WTC11 (cell line): ENCODE measurements at regions not wholly inside any gene's neighbourhood (a gene's known extent, or its start where the extent isn't known, plus 50 kb on each side); places are given as distances from the start of the nearest gene placed in this dataset.

Experiments used
- ATAC-seq: fragments of 200-7000 bp; cut with Tn5 transposase; 2 replicates; pipeline ENCODE4 v1.10.0; 2021; ENCODE audit warnings: mild to moderate bottlenecking, moderate library complexity
- CTCF ChIA-PET: fragments of 300-600 bp; sonication (Branson Sonifier 250); formaldehyde crosslinking; loops from one replicate; lab custom pipeline; 2021; ENCODE audit warnings: antibody characterized with exemption; lab: Charles Lee
- POLR2A ChIA-PET: fragments of 350-600 bp; sonication (Branson Sonifier 250); formaldehyde crosslinking; loops from one replicate; lab custom pipeline; 2021; ENCODE audit warnings: antibody characterized with exemption; lab: Charles Lee
- DNase-seq: peaks from one replicate; pipeline ENCODE4 v3.0.0; 2021; ENCODE audit warnings: low spot score
- H3K27ac Mint-ChIP-seq: 2 replicates; pipeline ENCODE4 v1.8.0; 2021; ENCODE audit warnings: mixed read lengths
- H3K27me3 Mint-ChIP-seq: 2 replicates; pipeline ENCODE4 v1.8.0; 2021; ENCODE audit warnings: low read depth, mild to moderate bottlenecking, moderate library complexity, mixed read lengths
- H3K36me3 Mint-ChIP-seq: 2 replicates; pipeline ENCODE4 v1.8.0; 2021; ENCODE audit warnings: mixed read lengths
- H3K4me1 Mint-ChIP-seq: 2 replicates; pipeline ENCODE4 v1.8.0; 2022; ENCODE audit warnings: mixed read lengths
- H3K4me3 Mint-ChIP-seq: 2 replicates; pipeline ENCODE4 v1.8.0; 2021; ENCODE audit warnings: mild to moderate bottlenecking, moderate library complexity, mixed read lengths
- H3K9me3 Mint-ChIP-seq: 2 replicates; pipeline ENCODE4 v1.8.0; 2021; ENCODE audit warnings: mixed read lengths
- ATF1 ChIP-seq: sonication (generic); formaldehyde crosslinking; IDR thresholded peaks from 2 replicates; pipeline ENCODE4 v1.8.1; 2023; ENCODE audit warnings: mild to moderate bottlenecking, moderate library complexity, missing genetic modification reagents
- ESRRA ChIP-seq: sonication (generic); formaldehyde crosslinking; IDR thresholded peaks from 2 replicates; pipeline ENCODE4 v1.8.1; 2022; ENCODE audit warnings: mild to moderate bottlenecking, missing genetic modification reagents, borderline replicate concordance
- GABPB1 ChIP-seq: sonication (generic); formaldehyde crosslinking; IDR thresholded peaks from 2 replicates; pipeline ENCODE4 v1.8.1; 2023; ENCODE audit warnings: mild to moderate bottlenecking, missing genetic modification reagents
- HMGA2 ChIP-seq: fragments of 250-450 bp; sonication (Bioruptor Pico); IDR thresholded peaks from 2 replicates; pipeline ENCODE4 v1.4.0; 2021; ENCODE audit warnings: mild to moderate bottlenecking, moderate library complexity
- JUN ChIP-seq: sonication (generic); formaldehyde crosslinking; IDR thresholded peaks from 2 replicates; pipeline ENCODE4 v1.8.0; 2023; ENCODE audit warnings: mild to moderate bottlenecking, missing genetic modification reagents
- KAT7 ChIP-seq: sonication (generic); formaldehyde crosslinking; IDR thresholded peaks from 2 replicates; pipeline ENCODE4 v1.8.1; 2023; ENCODE audit warnings: missing genetic modification reagents, mild to moderate bottlenecking, borderline replicate concordance
- NR1H2 ChIP-seq: sonication (generic); formaldehyde crosslinking; IDR thresholded peaks from 2 replicates; pipeline ENCODE4 v1.9.0; 2021; ENCODE audit warnings: mild to moderate bottlenecking, moderate library complexity, missing genetic modification reagents
- PRRX2 ChIP-seq: fragments of 250-450 bp; sonication (Bioruptor Pico); IDR thresholded peaks from 2 replicates; pipeline ENCODE4 v1.8.0; 2021; ENCODE audit warnings: mild to moderate bottlenecking
- RORB ChIP-seq: fragments of 250-450 bp; sonication (Bioruptor Pico); IDR thresholded peaks from 2 replicates; pipeline ENCODE4 v1.9.0; 2021; ENCODE audit warnings: mild to moderate bottlenecking
- SMAD4 ChIP-seq: sonication (generic); formaldehyde crosslinking; IDR thresholded peaks from 2 replicates; pipeline ENCODE4 v1.8.0; 2022; ENCODE audit warnings: mild to moderate bottlenecking, missing genetic modification reagents
- TCF7 ChIP-seq: sonication (generic); formaldehyde crosslinking; IDR thresholded peaks from 2 replicates; pipeline ENCODE4 v1.8.0; 2022; ENCODE audit warnings: mild to moderate bottlenecking, low read depth, missing genetic modification reagents, moderate library complexity
- ZBTB21 ChIP-seq: sonication (generic); formaldehyde crosslinking; IDR thresholded peaks from 2 replicates; pipeline ENCODE4 v1.8.1; 2023; ENCODE audit warnings: mild to moderate bottlenecking, missing genetic modification reagents, borderline replicate concordance
- ZNF138 ChIP-seq: sonication (generic); formaldehyde crosslinking; conservative IDR thresholded peaks from 2 replicates; pipeline ENCODE4 v1.8.1; 2022; ENCODE audit warnings: mild to moderate bottlenecking, moderate library complexity, missing genetic modification reagents
- ZNF263 ChIP-seq: sonication (generic); formaldehyde crosslinking; IDR thresholded peaks from 2 replicates; pipeline ENCODE4 v1.8.1; 2022; ENCODE audit warnings: low read depth, mild to moderate bottlenecking, moderate library complexity, missing genetic modification reagents
- ZNF416 ChIP-seq: fragments of 250-450 bp; sonication (Bioruptor Pico); IDR thresholded peaks from 2 replicates; pipeline ENCODE4 v1.9.0; 2021; ENCODE audit warnings: mild to moderate bottlenecking, inconsistent platforms
- ZNF671 ChIP-seq: fragments of 250-450 bp; sonication (Bioruptor Pico); IDR thresholded peaks from 2 replicates; pipeline ENCODE4 v1.8.0; 2021; ENCODE audit warnings: mild to moderate bottlenecking
- TF ChIP-seq, protein P1 (sequence below): sonication (generic); formaldehyde crosslinking; IDR thresholded peaks from 2 replicates; pipeline ENCODE4 v1.8.0; 2022; ENCODE audit warnings: mild to moderate bottlenecking, missing genetic modification reagents
- TF ChIP-seq, protein P2 (sequence below): sonication (generic); formaldehyde crosslinking; IDR thresholded peaks from 2 replicates; pipeline ENCODE4 v1.8.1; 2022; ENCODE audit warnings: low read depth, mild to moderate bottlenecking, moderate library complexity, missing genetic modification reagents, borderline replicate concordance
- TF ChIP-seq, protein P3 (sequence below): fragments of 200-600 bp; IDR thresholded peaks from 2 replicates; pipeline ENCODE4 v1.8.0; 2022; ENCODE audit warnings: antibody characterized with exemption
- TF ChIP-seq, protein P4 (sequence below): sonication (generic); formaldehyde crosslinking; conservative IDR thresholded peaks from 2 replicates; pipeline ENCODE4 v1.8.1; 2022; ENCODE audit warnings: mild to moderate bottlenecking, missing genetic modification reagents
- TF ChIP-seq, protein P5 (sequence below): sonication (generic); formaldehyde crosslinking; IDR thresholded peaks from 2 replicates; pipeline ENCODE4 v1.8.0; 2022; ENCODE audit warnings: mild to moderate bottlenecking, missing genetic modification reagents
- TF ChIP-seq, protein P6 (sequence below): sonication (generic); formaldehyde crosslinking; IDR thresholded peaks from 2 replicates; pipeline ENCODE4 v1.8.1; 2023; ENCODE audit warnings: mild to moderate bottlenecking, moderate library complexity, missing genetic modification reagents
- TF ChIP-seq, protein P7 (sequence below): sonication (generic); formaldehyde crosslinking; IDR thresholded peaks from 2 replicates; pipeline ENCODE4 v1.8.1; 2022; ENCODE audit warnings: missing genetic modification reagents, borderline replicate concordance
- TF ChIP-seq, protein P8 (sequence below): sonication (generic); formaldehyde crosslinking; IDR thresholded peaks from 2 replicates; pipeline ENCODE4 v1.8.1; 2022; ENCODE audit warnings: mild to moderate bottlenecking, moderate library complexity, missing genetic modification reagents
- TF ChIP-seq, protein P9 (sequence below): sonication (generic); formaldehyde crosslinking; IDR thresholded peaks from 2 replicates; pipeline ENCODE4 v1.8.1; 2023; ENCODE audit warnings: mild to moderate bottlenecking, missing genetic modification reagents, moderate library complexity

DNA sequence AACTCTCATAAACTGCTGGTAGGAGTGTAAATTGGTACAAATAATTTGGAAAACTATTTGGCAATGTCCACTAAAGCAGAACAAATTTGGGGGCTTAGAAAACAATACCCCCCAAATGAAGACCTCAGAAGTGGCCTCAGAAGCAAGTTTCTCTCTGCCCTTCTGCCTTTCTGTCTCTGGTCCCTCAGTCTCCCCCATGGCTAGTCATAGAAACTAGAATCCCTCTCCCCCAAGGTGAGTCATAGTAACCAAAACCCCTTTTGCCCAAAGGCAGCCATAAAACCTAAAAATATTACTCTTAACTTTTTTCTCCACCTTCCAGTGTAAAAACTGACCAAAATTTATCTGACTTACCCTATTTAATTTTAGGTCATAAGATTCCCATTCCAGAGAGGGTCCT lies 350.7 kb upstream of the LRRC3B start:
- H3K27me3 Mint-ChIP-seq = no peaks in the 10 kb centered on the region; the same call in 1 of the 2 replicates
- no peaks in the 10 kb centered on the region; the same call in 1 of the 2 replicates for H3K36me3 Mint-ChIP-seq
- no peak overlapping the region for H3K4me3 Mint-ChIP-seq
- POLR2A ChIA-PET = no interaction called here
- TF ChIP-seq NR1H2 (CRISPR knock-in tag) (no peak), ZNF263 (CRISPR knock-in tag) (no peak), PRRX2 (CRISPR knock-in tag) (no peak), ZNF416 (CRISPR knock-in tag) (no peak), TCF7 (CRISPR knock-in tag) (no peak), ZNF138 (CRISPR knock-in tag) (no peak), ESRRA (no peak), RORB (CRISPR knock-in tag) (no peak), KAT7 (no peak), HMGA2 (CRISPR knock-in tag) (no peak)
- TF ChIP-seq, protein P1, sequence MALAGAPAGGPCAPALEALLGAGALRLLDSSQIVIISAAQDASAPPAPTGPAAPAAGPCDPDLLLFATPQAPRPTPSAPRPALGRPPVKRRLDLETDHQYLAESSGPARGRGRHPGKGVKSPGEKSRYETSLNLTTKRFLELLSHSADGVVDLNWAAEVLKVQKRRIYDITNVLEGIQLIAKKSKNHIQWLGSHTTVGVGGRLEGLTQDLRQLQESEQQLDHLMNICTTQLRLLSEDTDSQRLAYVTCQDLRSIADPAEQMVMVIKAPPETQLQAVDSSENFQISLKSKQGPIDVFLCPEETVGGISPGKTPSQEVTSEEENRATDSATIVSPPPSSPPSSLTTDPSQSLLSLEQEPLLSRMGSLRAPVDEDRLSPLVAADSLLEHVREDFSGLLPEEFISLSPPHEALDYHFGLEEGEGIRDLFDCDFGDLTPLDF (CRISPR knock-in tag) = no peak
- TF ChIP-seq, protein P2, sequence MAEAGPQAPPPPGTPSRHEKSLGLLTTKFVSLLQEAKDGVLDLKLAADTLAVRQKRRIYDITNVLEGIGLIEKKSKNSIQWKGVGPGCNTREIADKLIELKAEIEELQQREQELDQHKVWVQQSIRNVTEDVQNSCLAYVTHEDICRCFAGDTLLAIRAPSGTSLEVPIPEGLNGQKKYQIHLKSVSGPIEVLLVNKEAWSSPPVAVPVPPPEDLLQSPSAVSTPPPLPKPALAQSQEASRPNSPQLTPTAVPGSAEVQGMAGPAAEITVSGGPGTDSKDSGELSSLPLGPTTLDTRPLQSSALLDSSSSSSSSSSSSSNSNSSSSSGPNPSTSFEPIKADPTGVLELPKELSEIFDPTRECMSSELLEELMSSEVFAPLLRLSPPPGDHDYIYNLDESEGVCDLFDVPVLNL = no peak
- TF ChIP-seq, protein P3, sequence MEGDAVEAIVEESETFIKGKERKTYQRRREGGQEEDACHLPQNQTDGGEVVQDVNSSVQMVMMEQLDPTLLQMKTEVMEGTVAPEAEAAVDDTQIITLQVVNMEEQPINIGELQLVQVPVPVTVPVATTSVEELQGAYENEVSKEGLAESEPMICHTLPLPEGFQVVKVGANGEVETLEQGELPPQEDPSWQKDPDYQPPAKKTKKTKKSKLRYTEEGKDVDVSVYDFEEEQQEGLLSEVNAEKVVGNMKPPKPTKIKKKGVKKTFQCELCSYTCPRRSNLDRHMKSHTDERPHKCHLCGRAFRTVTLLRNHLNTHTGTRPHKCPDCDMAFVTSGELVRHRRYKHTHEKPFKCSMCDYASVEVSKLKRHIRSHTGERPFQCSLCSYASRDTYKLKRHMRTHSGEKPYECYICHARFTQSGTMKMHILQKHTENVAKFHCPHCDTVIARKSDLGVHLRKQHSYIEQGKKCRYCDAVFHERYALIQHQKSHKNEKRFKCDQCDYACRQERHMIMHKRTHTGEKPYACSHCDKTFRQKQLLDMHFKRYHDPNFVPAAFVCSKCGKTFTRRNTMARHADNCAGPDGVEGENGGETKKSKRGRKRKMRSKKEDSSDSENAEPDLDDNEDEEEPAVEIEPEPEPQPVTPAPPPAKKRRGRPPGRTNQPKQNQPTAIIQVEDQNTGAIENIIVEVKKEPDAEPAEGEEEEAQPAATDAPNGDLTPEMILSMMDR = no peak
- TF ChIP-seq, protein P4, sequence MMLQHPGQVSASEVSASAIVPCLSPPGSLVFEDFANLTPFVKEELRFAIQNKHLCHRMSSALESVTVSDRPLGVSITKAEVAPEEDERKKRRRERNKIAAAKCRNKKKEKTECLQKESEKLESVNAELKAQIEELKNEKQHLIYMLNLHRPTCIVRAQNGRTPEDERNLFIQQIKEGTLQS (CRISPR knock-in tag) = no peak
- TF ChIP-seq, all 79 proteins: peak for 0
- CTCF ChIA-PET = no interaction called here
- Mint-ChIP-seq H3K4me1 (peaks cover 15% of the 10 kb centered on the region), H3K27ac (no peak overlapping the region), H3K9me3 (peaks cover 7% of the 10 kb centered on the region; the same call in 1 of the 2 replicates)
- DNase-seq (no peak), ATAC-seq (no peak)

DNA sequence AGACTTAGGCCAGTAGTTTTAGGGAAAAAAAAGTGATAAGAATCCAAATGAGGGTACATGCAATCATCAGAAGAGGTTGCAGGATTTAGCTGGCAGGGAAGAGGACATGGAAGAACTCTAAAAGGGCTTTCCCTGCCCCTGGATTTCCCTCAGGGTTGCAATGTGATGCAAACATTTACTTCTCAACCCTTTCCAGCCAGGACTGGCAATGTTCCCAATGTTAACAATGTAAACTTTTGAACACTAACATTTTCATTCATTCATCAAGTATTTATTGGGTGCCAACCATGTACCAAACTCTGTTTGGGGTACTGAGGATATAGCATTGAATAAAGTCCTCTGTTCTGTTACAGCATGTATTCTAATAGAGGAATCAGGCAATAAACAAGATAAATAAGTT lies 349.4 kb upstream of the LRRC3B start:
- ChIA-PET CTCF (no interaction called here), POLR2A (interaction anchor here (0.5 kb wide), 1 partner anchor 213 kb away, joined by 3 read pairs; no protein-coding TSS in a partner anchor)
- no peak overlapping the region for H3K27ac Mint-ChIP-seq
- TF ChIP-seq, protein P5, sequence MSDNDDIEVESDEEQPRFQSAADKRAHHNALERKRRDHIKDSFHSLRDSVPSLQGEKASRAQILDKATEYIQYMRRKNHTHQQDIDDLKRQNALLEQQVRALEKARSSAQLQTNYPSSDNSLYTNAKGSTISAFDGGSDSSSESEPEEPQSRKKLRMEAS (CRISPR knock-in tag) = no peak
- no peak for TF ChIP-seq ESRRA
- TF ChIP-seq ZBTB21 (CRISPR knock-in tag) = no peak
- TF ChIP-seq GABPB1 = no peak
- TF ChIP-seq ZNF671 (CRISPR knock-in tag) = no peak
- TF ChIP-seq SMAD4 (CRISPR knock-in tag) = no peak
- TF ChIP-seq, protein P6, sequence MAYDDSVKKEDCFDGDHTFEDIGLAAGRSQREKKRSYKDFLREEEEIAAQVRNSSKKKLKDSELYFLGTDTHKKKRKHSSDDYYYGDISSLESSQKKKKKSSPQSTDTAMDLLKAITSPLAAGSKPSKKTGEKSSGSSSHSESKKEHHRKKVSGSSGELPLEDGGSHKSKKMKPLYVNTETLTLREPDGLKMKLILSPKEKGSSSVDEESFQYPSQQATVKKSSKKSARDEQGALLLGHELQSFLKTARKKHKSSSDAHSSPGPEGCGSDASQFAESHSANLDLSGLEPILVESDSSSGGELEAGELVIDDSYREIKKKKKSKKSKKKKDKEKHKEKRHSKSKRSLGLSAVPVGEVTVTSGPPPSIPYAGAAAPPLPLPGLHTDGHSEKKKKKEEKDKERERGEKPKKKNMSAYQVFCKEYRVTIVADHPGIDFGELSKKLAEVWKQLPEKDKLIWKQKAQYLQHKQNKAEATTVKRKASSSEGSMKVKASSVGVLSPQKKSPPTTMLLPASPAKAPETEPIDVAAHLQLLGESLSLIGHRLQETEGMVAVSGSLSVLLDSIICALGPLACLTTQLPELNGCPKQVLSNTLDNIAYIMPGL (CRISPR knock-in tag) = no peak
- TF ChIP-seq, protein P1 (CRISPR knock-in tag) = no peak
- TF ChIP-seq ATF1 = no peak
- TF ChIP-seq, protein P7, sequence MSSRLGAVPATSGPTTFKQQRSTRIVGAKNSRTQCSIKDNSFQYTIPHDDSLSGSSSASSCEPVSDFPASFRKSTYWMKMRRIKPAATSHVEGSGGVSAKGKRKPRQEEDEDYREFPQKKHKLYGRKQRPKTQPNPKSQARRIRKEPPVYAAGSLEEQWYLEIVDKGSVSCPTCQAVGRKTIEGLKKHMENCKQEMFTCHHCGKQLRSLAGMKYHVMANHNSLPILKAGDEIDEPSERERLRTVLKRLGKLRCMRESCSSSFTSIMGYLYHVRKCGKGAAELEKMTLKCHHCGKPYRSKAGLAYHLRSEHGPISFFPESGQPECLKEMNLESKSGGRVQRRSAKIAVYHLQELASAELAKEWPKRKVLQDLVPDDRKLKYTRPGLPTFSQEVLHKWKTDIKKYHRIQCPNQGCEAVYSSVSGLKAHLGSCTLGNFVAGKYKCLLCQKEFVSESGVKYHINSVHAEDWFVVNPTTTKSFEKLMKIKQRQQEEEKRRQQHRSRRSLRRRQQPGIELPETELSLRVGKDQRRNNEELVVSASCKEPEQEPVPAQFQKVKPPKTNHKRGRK (CRISPR knock-in tag) = no peak
- TF ChIP-seq, protein P8, sequence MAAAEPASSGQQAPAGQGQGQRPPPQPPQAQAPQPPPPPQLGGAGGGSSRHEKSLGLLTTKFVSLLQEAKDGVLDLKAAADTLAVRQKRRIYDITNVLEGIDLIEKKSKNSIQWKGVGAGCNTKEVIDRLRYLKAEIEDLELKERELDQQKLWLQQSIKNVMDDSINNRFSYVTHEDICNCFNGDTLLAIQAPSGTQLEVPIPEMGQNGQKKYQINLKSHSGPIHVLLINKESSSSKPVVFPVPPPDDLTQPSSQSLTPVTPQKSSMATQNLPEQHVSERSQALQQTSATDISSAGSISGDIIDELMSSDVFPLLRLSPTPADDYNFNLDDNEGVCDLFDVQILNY = no peak
- TF ChIP-seq, protein P9, sequence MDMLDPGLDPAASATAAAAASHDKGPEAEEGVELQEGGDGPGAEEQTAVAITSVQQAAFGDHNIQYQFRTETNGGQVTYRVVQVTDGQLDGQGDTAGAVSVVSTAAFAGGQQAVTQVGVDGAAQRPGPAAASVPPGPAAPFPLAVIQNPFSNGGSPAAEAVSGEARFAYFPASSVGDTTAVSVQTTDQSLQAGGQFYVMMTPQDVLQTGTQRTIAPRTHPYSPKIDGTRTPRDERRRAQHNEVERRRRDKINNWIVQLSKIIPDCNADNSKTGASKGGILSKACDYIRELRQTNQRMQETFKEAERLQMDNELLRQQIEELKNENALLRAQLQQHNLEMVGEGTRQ (CRISPR knock-in tag) = no peak
- TF ChIP-seq JUN (CRISPR knock-in tag) = no peak

More for the DNA sequence above, 349.4 kb upstream of the LRRC3B start:
- H3K9me3 Mint-ChIP-seq = peaks cover 7% of the 10 kb centered on the region; the same call in 1 of the 2 replicates
- DNase-seq (no peak), ATAC-seq (no peak)
- H3K4me3 Mint-ChIP-seq = no peak overlapping the region
- H3K27me3 Mint-ChIP-seq = no peaks in the 10 kb centered on the region; the same call in 1 of the 2 replicates
- no peaks in the 10 kb centered on the region; the same call in 1 of the 2 replicates for H3K36me3 Mint-ChIP-seq
- peaks cover 15% of the 10 kb centered on the region for H3K4me1 Mint-ChIP-seq
